ENCODE measurements at regions not wholly inside any gene's neighbourhood (a gene's known extent, or its start where the extent isn't known, plus 50 kb on each side); places are given as distances from the start of the nearest gene placed in this dataset.

GRCh38 chr16:79713609-79714309 lies 113.2 kb upstream of the MAF start:
- DNase-seq (ENCODE audit: low spot score), result no peak

- no peak for DNase-seq (ENCODE audit: low spot score)
Observed at GRCh38 chr16:79712276-79712675, 111.7 kb upstream of the MAF start.

- DNase-seq (ENCODE audit: low spot score), result no peak
Observed at GRCh38 chr16:79707876-79708275, 107.3 kb upstream of the MAF start.

- no peak for DNase-seq (ENCODE audit: low spot score)
Observed at GRCh38 chr16:79703066-79703465, 102.5 kb upstream of the MAF start.

GRCh38 chr16:79698341-79698753 lies 97.8 kb upstream of the MAF start:
- no peak for DNase-seq (ENCODE audit: low spot score)

GRCh38 chr16:79697562-79698112 lies 97.1 kb upstream of the MAF start:
- DNase-seq (ENCODE audit: low spot score), result no peak

- no peak for DNase-seq (ENCODE audit: low spot score)
Observed at GRCh38 chr16:79691007-79691406, 90.5 kb upstream of the MAF start.

GRCh38 chr16:79690159-79690558 lies 89.6 kb upstream of the MAF start:
- no peak for DNase-seq (ENCODE audit: low spot score)

GRCh38 chr16:79687249-79688130 lies 87.0 kb upstream of the MAF start:
- DNase-seq (ENCODE audit: low spot score), result no peak

GRCh38 chr16:79685871-79686270 lies 85.3 kb upstream of the MAF start:
- DNase-seq (ENCODE audit: low spot score), result no peak

GRCh38 chr16:79679334-79679733 lies 78.8 kb upstream of the MAF start:
- no peak for DNase-seq (ENCODE audit: low spot score)

- no peak for DNase-seq (ENCODE audit: low spot score)
Observed at GRCh38 chr16:79677799-79678530, 77.4 kb upstream of the MAF start.

GRCh38 chr16:79673635-79674034 lies 73.1 kb upstream of the MAF start:
- DNase-seq (ENCODE audit: low spot score), result no peak

GRCh38 chr16:79672524-79672923 lies 72.0 kb upstream of the MAF start:
- DNase-seq (ENCODE audit: low spot score), result no peak

- DNase-seq (ENCODE audit: low spot score), result no peak
Observed at GRCh38 chr16:79668502-79668901, 68.0 kb upstream of the MAF start.

- DNase-seq (ENCODE audit: low spot score), result no peak
Observed at GRCh38 chr16:79665970-79666369, 65.4 kb upstream of the MAF start.

GRCh38 chr16:79664407-79664806 lies 63.9 kb upstream of the MAF start:
- DNase-seq (ENCODE audit: low spot score), result no peak

GRCh38 chr16:79662669-79663313 lies 62.3 kb upstream of the MAF start:
- DNase-seq (ENCODE audit: low spot score), result no peak

- DNase-seq (ENCODE audit: low spot score), result no peak
Observed at GRCh38 chr16:79662122-79662521, 61.6 kb upstream of the MAF start.

GRCh38 chr16:79661578-79661977 lies 61.0 kb upstream of the MAF start:
- no peak for DNase-seq (ENCODE audit: low spot score)

GRCh38 chr16:79659344-79659743 lies 58.8 kb upstream of the MAF start:
- DNase-seq (ENCODE audit: low spot score), result no peak

All from NAMALWA (cell line).